ENCODE measurements at regions not wholly inside any gene's neighbourhood (a gene's known extent, or its start where the extent isn't known, plus 50 kb on each side); places are given as distances from the start of the nearest gene placed in this dataset.
"Not testable (repeated sequence)": the region's sequence is repeated elsewhere in the genome, so short reads cannot be mapped to it uniquely, and the experiment has no call there.

- DNase-seq (ENCODE audit: extremely low read depth in 1 of 2, low read depth in 1 of 2): no peak
These were observed 306.8 kb upstream of the ATP11B start for GRCh38 chr3:182486463-182486862.

- DNase-seq (ENCODE audit: extremely low read depth in 1 of 2, low read depth in 1 of 2): no peak
These were observed 306.2 kb upstream of the ATP11B start for GRCh38 chr3:182487143-182487542.

- DNase-seq (ENCODE audit: extremely low read depth in 1 of 2, low read depth in 1 of 2): no peak
These were observed 305.7 kb upstream of the ATP11B start for GRCh38 chr3:182487611-182488010.

- DNase-seq (ENCODE audit: extremely low read depth in 1 of 2, low read depth in 1 of 2): no peak
These were observed 302.5 kb upstream of the ATP11B start for GRCh38 chr3:182490596-182491491.

DNA sequence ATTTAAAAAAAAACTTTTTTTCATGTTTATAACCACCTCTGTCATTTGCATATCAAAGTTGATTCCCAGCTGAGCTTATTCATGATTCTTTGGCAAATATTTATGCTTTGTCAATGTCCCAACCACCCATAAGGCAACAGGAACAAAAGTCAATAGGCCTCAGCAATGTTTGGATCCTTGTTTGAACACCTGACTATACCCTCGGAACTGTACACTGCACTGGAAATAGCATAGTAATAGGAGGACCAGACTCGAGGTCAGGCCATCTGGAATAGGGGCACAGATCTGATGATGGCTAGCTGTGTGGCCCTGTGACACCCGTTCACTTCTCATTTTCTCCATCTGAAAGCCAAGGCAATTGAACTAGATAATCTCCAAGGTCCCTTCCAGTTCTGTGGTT lies 301.7 kb upstream of the ATP11B start:
- DNase-seq (ENCODE audit: extremely low read depth in 1 of 2, low read depth in 1 of 2): no peak

DNA sequence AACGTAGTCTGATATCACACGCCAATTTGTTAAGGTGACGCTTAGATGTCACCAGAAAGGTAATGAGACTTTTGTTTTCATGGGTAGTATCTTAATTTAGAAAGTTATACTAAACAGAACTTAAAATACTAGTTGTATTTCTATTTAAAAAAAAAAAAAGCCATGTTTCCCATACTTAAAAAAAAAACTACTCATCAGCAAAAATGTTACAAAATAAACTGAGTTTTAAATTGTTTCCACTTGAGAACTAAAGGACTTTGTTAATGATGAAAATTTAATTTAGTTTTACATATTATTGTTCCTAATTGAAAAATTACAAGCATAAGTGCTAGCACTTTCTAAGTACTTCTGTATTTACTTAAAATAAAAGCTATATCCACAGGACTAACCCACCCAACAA lies 300.8 kb upstream of the ATP11B start:
- no peak for DNase-seq (ENCODE audit: extremely low read depth in 1 of 2, low read depth in 1 of 2)

DNA sequence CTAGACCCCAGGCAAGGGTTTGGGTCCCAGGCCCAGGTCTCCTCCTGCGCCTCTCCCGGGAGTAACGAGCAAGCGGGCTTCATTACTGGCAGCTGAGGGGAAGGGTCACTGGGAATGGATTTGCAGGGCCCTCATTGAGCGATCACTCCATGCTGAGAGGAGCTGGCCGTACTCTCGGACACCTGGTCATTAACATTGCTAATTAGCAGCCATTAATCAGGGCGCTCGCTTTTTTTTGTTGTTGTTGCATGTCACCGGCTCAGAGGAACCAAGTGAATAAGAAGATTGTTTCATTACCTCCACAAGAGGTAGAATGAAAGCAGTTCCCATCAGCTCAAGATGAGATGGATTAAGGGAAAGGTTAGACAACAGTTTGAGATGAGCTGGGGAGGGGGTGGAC lies 293.0 kb upstream of the ATP11B start:
- DNase-seq (ENCODE audit: extremely low read depth in 1 of 2, low read depth in 1 of 2): no peak

GRCh38 chr3:182501856-182502255 lies 291.4 kb upstream of the ATP11B start:
- no peak for DNase-seq (ENCODE audit: extremely low read depth in 1 of 2, low read depth in 1 of 2)

DNA sequence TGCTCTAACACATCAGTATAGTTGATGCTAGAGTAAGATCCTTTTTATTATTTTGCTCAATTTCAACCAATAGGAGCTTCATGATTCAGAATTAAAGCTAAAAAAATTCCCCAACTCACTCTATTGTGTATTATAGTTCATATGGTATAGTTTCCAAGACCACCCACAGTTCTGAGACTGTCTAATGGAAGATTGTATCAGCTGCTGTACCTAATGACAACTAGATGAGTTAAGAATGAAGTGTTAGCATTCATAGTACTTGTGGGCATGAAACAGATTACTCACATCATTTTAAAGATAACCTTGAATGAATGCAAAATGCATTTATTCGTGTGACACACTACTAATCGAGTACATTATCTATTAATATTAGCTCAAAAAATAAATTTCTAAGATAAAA lies 289.9 kb upstream of the ATP11B start:
- no peak for DNase-seq (ENCODE audit: extremely low read depth in 1 of 2, low read depth in 1 of 2)

GRCh38 chr3:182508919-182509711 lies 284.2 kb upstream of the ATP11B start:
- DNase-seq (ENCODE audit: extremely low read depth in 1 of 2, low read depth in 1 of 2): no peak

- DNase-seq (ENCODE audit: extremely low read depth in 1 of 2, low read depth in 1 of 2): no peak
These were observed 283.4 kb upstream of the ATP11B start for GRCh38 chr3:182509844-182510460.

GRCh38 chr3:182514236-182514964 lies 278.9 kb upstream of the ATP11B start:
- DNase-seq (ENCODE audit: extremely low read depth in 1 of 2, low read depth in 1 of 2): no peak

- no peak for DNase-seq (ENCODE audit: extremely low read depth in 1 of 2, low read depth in 1 of 2)
These were observed 276.5 kb upstream of the ATP11B start for GRCh38 chr3:182516597-182517336.

DNA sequence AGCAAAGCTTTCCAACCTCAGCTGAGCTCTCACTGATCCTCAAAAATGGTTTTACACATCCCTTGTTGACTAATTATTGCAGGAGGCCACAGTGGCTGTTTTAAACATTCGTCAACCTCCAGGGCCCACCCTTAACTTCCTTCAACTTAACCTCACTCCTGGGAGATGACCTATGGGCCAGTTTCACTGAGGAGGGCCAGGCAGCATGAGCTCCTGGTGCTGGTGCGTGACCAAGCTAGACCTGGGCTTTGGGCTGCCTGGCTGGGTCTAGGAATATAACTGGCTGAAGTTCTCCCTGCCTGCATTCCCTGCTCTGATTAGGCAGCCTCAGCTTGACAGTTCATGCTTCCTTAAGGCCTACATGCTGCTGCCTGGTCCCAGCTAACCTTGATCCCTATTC lies 273.7 kb upstream of the ATP11B start:
- DNase-seq (ENCODE audit: extremely low read depth in 1 of 2, low read depth in 1 of 2): no peak

DNA sequence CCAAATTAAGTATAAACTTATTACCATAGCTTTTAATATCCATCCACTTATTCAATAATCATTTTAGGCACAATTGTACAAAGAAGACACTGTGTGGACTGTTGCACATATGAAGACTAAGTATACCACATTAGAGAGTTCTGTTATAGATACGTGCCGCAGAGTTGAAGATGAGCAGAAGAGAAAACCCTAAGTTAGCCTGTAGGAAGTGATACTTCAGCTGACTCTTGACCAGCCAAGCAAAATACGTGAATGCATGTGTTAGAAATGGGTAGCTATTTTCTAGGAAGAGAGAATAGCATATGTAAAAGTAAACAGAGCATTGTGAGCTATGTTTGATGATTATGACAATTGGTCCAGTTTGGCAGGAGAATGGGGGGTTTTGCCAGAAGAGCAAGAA lies 272.0 kb upstream of the ATP11B start:
- no peak for DNase-seq (ENCODE audit: extremely low read depth in 1 of 2, low read depth in 1 of 2)

DNA sequence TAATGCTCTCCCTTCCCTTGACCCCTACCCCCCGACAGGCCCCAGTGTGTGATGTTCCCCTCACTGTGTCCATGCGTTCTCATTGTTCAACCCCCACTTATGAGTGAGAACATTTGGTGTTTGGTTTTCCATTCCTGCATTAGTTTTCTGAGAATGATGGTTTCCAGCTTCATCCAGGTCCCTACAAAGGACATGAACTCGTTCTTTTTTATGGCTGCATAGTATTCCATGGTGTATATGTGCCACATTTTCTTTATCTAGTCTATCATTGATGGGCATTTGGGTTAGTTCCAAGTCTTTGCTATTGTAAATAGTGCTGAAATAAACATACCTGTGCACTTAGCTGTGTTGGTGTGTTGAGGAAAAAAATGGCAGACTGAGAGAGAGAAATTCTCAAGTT lies 269.9 kb upstream of the ATP11B start:
- DNase-seq (ENCODE audit: extremely low read depth in 1 of 2, low read depth in 1 of 2): not testable (repeated sequence)

- DNase-seq (ENCODE audit: extremely low read depth in 1 of 2, low read depth in 1 of 2): no peak
These were observed 269.5 kb upstream of the ATP11B start for GRCh38 chr3:182523836-182524235.

DNA sequence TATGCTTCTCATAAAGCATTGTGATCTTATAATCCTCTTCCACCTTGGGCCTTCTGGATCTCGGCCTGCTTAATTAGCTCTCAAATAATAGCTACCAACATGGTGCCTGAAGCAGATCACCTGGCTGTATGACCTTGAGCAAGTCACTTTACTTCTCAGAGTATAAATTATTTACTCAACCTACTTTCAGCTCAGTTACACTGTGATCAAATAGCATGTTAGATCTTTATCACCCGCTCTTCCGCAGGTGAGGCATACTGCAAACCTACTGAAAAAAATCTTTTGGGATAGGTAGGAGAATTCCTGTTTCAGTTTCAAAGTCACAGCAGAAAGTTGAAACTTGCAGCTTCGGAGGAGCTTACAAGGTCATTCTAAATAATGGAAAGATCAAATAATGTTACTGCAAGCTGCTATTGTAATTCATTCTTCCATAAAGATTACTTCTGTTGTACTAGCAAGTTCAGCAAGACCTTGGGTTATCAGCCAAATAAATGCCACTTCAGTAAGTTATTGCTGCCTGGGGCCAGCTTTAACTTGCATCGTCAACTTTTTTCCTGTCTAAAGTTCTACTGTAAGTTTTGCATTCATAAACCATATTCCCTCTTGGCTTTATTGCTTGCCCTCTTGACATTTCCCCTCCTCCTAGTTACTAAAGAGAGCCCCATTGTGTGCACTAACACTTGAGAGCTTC lies 268.4 kb upstream of the ATP11B start:
- no peak for DNase-seq (ENCODE audit: extremely low read depth in 1 of 2, low read depth in 1 of 2)

GRCh38 chr3:182525766-182526374 lies 267.4 kb upstream of the ATP11B start:
- DNase-seq (ENCODE audit: extremely low read depth in 1 of 2, low read depth in 1 of 2): no peak
